ENCODE measurements at regions not wholly inside any gene's neighbourhood (a gene's known extent, or its start where the extent isn't known, plus 50 kb on each side); places are given as distances from the start of the nearest gene placed in this dataset.

GRCh38 chr12:38540156-38540555 is 223.6 kb downstream of the ALG10B start:
- WGBS (ENCODE audit: low lambda C conversion rate, missing lambda C conversion rate) = 50% methylated on average over 1 of the region's 1 CpG
- Histone ChIP-seq H3K27ac (no peak overlapping the region), H3K4me1 (ENCODE audit: insufficient read depth) (no peaks in the 10 kb centered on the region), H3K27me3 (no peaks in the 10 kb centered on the region), H3K36me3 (replicated peaks; ENCODE audit: insufficient read depth, low read depth) (no peaks in the 10 kb centered on the region), H3K9me2 (replicated peaks; ENCODE audit: insufficient read depth) (no peaks in the 10 kb centered on the region), H3K4me2 (no peak overlapping the region), H3K79me2 (no peaks in the 10 kb centered on the region), H2AFZ (no peak overlapping the region), H4K20me1 (ENCODE audit: insufficient read depth, poor library complexity, severe bottlenecking) (no peaks in the 10 kb centered on the region), H3K4me3 (no peak overlapping the region), H3K9me3 (ENCODE audit: low read depth) (no peaks in the 10 kb centered on the region)
- DNase-seq (ENCODE audit: low spot score) = no peak
- no peak for TF ChIP-seq CTCF (IDR thresholded peaks at IDR 0.05; ENCODE audit: poor library complexity)
- TF ChIP-seq EZH2phosphoT487 (IDR thresholded peaks at IDR 0.05; ENCODE audit: low read depth, severe bottlenecking, unreplicated experiment) = no peak

- H3K27ac ChIP-seq = no peak overlapping the region
- H4K20me1 ChIP-seq (ENCODE audit: insufficient read depth, poor library complexity, severe bottlenecking) = no peaks in the 10 kb centered on the region
- no peak overlapping the region for H3K4me2 ChIP-seq
- H3K36me3 ChIP-seq (replicated peaks; ENCODE audit: insufficient read depth, low read depth) = no peaks in the 10 kb centered on the region
- no peak overlapping the region for H2AFZ ChIP-seq
- no peaks in the 10 kb centered on the region for H3K9me2 ChIP-seq (replicated peaks; ENCODE audit: insufficient read depth)
- no peak overlapping the region for H3K4me3 ChIP-seq
- no peak for DNase-seq (ENCODE audit: low spot score)
- H3K9me3 ChIP-seq (ENCODE audit: low read depth) = no peaks in the 10 kb centered on the region
- H3K79me2 ChIP-seq = no peaks in the 10 kb centered on the region
- TF ChIP-seq EZH2 (IDR thresholded peaks at IDR 0.05; ENCODE audit: borderline replicate concordance) (no peak), CTCF (IDR thresholded peaks at IDR 0.05; ENCODE audit: poor library complexity) (no peak), EZH2phosphoT487 (IDR thresholded peaks at IDR 0.05; ENCODE audit: low read depth, severe bottlenecking, unreplicated experiment) (no peak)
- no peaks in the 10 kb centered on the region for H3K4me1 ChIP-seq (ENCODE audit: insufficient read depth)
- H3K27me3 ChIP-seq = no peaks in the 10 kb centered on the region
Measured at GRCh38 chr12:38541849-38542248, 225.3 kb downstream of the ALG10B start.

GRCh38 chr12:38543151-38543550 is 226.6 kb downstream of the ALG10B start:
- H3K36me3 ChIP-seq (replicated peaks; ENCODE audit: insufficient read depth, low read depth) = no peaks in the 10 kb centered on the region
- H3K79me2 ChIP-seq = no peaks in the 10 kb centered on the region
- no peaks in the 10 kb centered on the region for H3K9me3 ChIP-seq (ENCODE audit: low read depth)
- WGBS (ENCODE audit: low lambda C conversion rate, missing lambda C conversion rate) = 50% methylated on average over 1 of the region's 1 CpG
- DNase-seq (ENCODE audit: low spot score) = peak; percentile 9
- no peaks in the 10 kb centered on the region for H3K27me3 ChIP-seq
- H3K4me3 ChIP-seq = no peak overlapping the region
- H3K9me2 ChIP-seq (replicated peaks; ENCODE audit: insufficient read depth) = no peaks in the 10 kb centered on the region
- no peak overlapping the region for H2AFZ ChIP-seq
- no peak overlapping the region for H3K27ac ChIP-seq
- no peaks in the 10 kb centered on the region for H3K4me1 ChIP-seq (ENCODE audit: insufficient read depth)
- no peak for TF ChIP-seq EZH2 (IDR thresholded peaks at IDR 0.05; ENCODE audit: borderline replicate concordance)
- no peak for TF ChIP-seq CTCF (IDR thresholded peaks at IDR 0.05; ENCODE audit: poor library complexity)
- no peak overlapping the region for H3K4me2 ChIP-seq
- no peaks in the 10 kb centered on the region for H4K20me1 ChIP-seq (ENCODE audit: insufficient read depth, poor library complexity, severe bottlenecking)

- H3K27ac ChIP-seq = no peak overlapping the region
- no peak for DNase-seq (ENCODE audit: low spot score)
- H3K36me3 ChIP-seq (replicated peaks; ENCODE audit: insufficient read depth, low read depth) = no peaks in the 10 kb centered on the region
- no peak overlapping the region for H3K4me3 ChIP-seq
- TF ChIP-seq EZH2phosphoT487 (IDR thresholded peaks at IDR 0.05; ENCODE audit: low read depth, severe bottlenecking, unreplicated experiment) (no peak), EZH2 (IDR thresholded peaks at IDR 0.05; ENCODE audit: borderline replicate concordance) (no peak), CTCF (IDR thresholded peaks at IDR 0.05; ENCODE audit: poor library complexity) (no peak)
- H3K9me2 ChIP-seq (replicated peaks; ENCODE audit: insufficient read depth) = no peaks in the 10 kb centered on the region
- H4K20me1 ChIP-seq (ENCODE audit: insufficient read depth, poor library complexity, severe bottlenecking) = no peaks in the 10 kb centered on the region
- no peaks in the 10 kb centered on the region for H3K9me3 ChIP-seq (ENCODE audit: low read depth)
- H3K4me1 ChIP-seq (ENCODE audit: insufficient read depth) = no peaks in the 10 kb centered on the region
- no peaks in the 10 kb centered on the region for H3K79me2 ChIP-seq
- 52% methylated on average over 5 of the region's 5 CpGs for WGBS (ENCODE audit: low lambda C conversion rate, missing lambda C conversion rate)
- no peaks in the 10 kb centered on the region for H3K27me3 ChIP-seq
- H2AFZ ChIP-seq = no peak overlapping the region
- no peak overlapping the region for H3K4me2 ChIP-seq
Measured at GRCh38 chr12:38544330-38545066, 227.9 kb downstream of the ALG10B start.
